ENCODE measurements at regions not wholly inside any gene's neighbourhood (a gene's known extent, or its start where the extent isn't known, plus 50 kb on each side); places are given as distances from the start of the nearest gene placed in this dataset.

GRCh38 chr11:91935120-91935519 lies 289.5 kb upstream of the FAT3 start:
- Histone ChIP-seq H2AFZ (ENCODE audit: insufficient read depth, low read depth, low read length, poor library complexity, severe bottlenecking) (no peak overlapping the region), H3K36me3 (replicated peaks in 1 of 2; ENCODE audit: control extremely low read depth in 1 of 2, control insufficient read depth in 1 of 2, extremely low read depth in 1 of 2, insufficient read depth in 2 of 2, low read length in 1 of 2) (no peaks in the 10 kb centered on the region), H3K27me3 (replicated peaks in 1 of 4; ENCODE audit: control extremely low read depth in 1 of 4, control insufficient read depth in 3 of 4, insufficient read depth in 4 of 4, low read length in 3 of 4) (no peaks in the 10 kb centered on the region), H3K4me2 (replicated peaks; ENCODE audit: low read depth, low read length, poor library complexity, severe bottlenecking) (no peak overlapping the region), H3K27ac (ENCODE audit: low read length in 2 of 2) (no peak overlapping the region), H3K4me1 (ENCODE audit: control insufficient read depth in 2 of 2, insufficient read depth in 2 of 2, low read length in 2 of 2) (no peaks in the 10 kb centered on the region), H3K9ac (ENCODE audit: low read length) (no peak overlapping the region), H3K4me3 (ENCODE audit: control extremely low read depth in 1 of 5, extremely low read depth in 1 of 5, insufficient read depth in 1 of 5, low read depth in 2 of 5, low read length in 4 of 5) (no peak overlapping the region), H3K79me2 (ENCODE audit: control insufficient read depth, insufficient read depth, low read length) (no peaks in the 10 kb centered on the region), H3K9me3 (ENCODE audit: control extremely low read depth in 1 of 3, control insufficient read depth in 2 of 3, insufficient read depth in 1 of 3, low read length in 2 of 3) (peaks cover 0 to 4% (median 0%) of the 10 kb centered on the region in 3 donors), H4K20me1 (ENCODE audit: control insufficient read depth, insufficient read depth, low read length, poor library complexity, severe bottlenecking) (no peaks in the 10 kb centered on the region)
- Mint-ChIP-seq H3K4me1 (no peaks in the 10 kb centered on the region), H3K9me3 (ENCODE audit: insufficient read depth) (peaks cover 3% of the 10 kb centered on the region), H3K27me3 (no peaks in the 10 kb centered on the region), H3K4me3 (no peak overlapping the region), H3K27ac (no peak overlapping the region)
- intact Hi-C loops (cut with micrococcal nuclease), result no loop called here
- DNase-seq, result no peak
- ChIA-PET CTCF (no interaction called here), POLR2A (no interaction called here)
- no CpG with 5 or more reads among the region's 3 CpGs for WGBS (ENCODE audit: insufficient coverage)
- no peak for TF ChIP-seq EZH2 (IDR thresholded peaks at IDR 0.05; ENCODE audit: borderline replicate concordance, insufficient read depth, low read depth, low read length, poor library complexity, severe bottlenecking)
- TF ChIP-seq, protein P1, sequence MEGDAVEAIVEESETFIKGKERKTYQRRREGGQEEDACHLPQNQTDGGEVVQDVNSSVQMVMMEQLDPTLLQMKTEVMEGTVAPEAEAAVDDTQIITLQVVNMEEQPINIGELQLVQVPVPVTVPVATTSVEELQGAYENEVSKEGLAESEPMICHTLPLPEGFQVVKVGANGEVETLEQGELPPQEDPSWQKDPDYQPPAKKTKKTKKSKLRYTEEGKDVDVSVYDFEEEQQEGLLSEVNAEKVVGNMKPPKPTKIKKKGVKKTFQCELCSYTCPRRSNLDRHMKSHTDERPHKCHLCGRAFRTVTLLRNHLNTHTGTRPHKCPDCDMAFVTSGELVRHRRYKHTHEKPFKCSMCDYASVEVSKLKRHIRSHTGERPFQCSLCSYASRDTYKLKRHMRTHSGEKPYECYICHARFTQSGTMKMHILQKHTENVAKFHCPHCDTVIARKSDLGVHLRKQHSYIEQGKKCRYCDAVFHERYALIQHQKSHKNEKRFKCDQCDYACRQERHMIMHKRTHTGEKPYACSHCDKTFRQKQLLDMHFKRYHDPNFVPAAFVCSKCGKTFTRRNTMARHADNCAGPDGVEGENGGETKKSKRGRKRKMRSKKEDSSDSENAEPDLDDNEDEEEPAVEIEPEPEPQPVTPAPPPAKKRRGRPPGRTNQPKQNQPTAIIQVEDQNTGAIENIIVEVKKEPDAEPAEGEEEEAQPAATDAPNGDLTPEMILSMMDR (IDR thresholded peaks at IDR 0.05), result no peak
- ATAC-seq (ENCODE audit: low read depth), result no peak

GRCh38 chr11:91932151-91932821 lies 292.3 kb upstream of the FAT3 start:
- H3K9ac ChIP-seq (ENCODE audit: low read length), result no peak overlapping the region
- no peak for TF ChIP-seq EZH2 (IDR thresholded peaks at IDR 0.05; ENCODE audit: borderline replicate concordance, insufficient read depth, low read depth, low read length, poor library complexity, severe bottlenecking)
- TF ChIP-seq, protein P1 (IDR thresholded peaks at IDR 0.05), result no peak
- Mint-ChIP-seq H3K27ac (no peak overlapping the region), H3K9me3 (ENCODE audit: insufficient read depth) (peaks cover 3% of the 10 kb centered on the region), H3K4me3 (no peak overlapping the region), H3K27me3 (no peaks in the 10 kb centered on the region), H3K4me1 (no peaks in the 10 kb centered on the region)
- no peaks in the 10 kb centered on the region for H3K36me3 ChIP-seq (replicated peaks in 1 of 2; ENCODE audit: control extremely low read depth in 1 of 2, control insufficient read depth in 1 of 2, extremely low read depth in 1 of 2, insufficient read depth in 2 of 2, low read length in 1 of 2)
- H3K27ac ChIP-seq (ENCODE audit: low read length in 2 of 2), result no peak overlapping the region
- ATAC-seq (ENCODE audit: low read depth) (no peak), DNase-seq (no peak)
- no peak overlapping the region for H3K4me2 ChIP-seq (replicated peaks; ENCODE audit: low read depth, low read length, poor library complexity, severe bottlenecking)
- H3K9me3 ChIP-seq (ENCODE audit: control extremely low read depth in 1 of 3, control insufficient read depth in 2 of 3, insufficient read depth in 1 of 3, low read length in 2 of 3), result peaks cover 0 to 4% (median 0%) of the 10 kb centered on the region in 3 donors
- no peaks in the 10 kb centered on the region for H3K27me3 ChIP-seq (replicated peaks in 1 of 4; ENCODE audit: control extremely low read depth in 1 of 4, control insufficient read depth in 3 of 4, insufficient read depth in 4 of 4, low read length in 3 of 4)
- intact Hi-C loops (cut with micrococcal nuclease), result no loop called here
- no peaks in the 10 kb centered on the region for H3K79me2 ChIP-seq (ENCODE audit: control insufficient read depth, insufficient read depth, low read length)
- no peaks in the 10 kb centered on the region for H4K20me1 ChIP-seq (ENCODE audit: control insufficient read depth, insufficient read depth, low read length, poor library complexity, severe bottlenecking)
- POLR2A ChIA-PET, result no interaction called here
- H2AFZ ChIP-seq (ENCODE audit: insufficient read depth, low read depth, low read length, poor library complexity, severe bottlenecking), result no peak overlapping the region
- CTCF ChIA-PET, result no interaction called here
- 83% methylated on average over 6 of the region's 11 CpGs for WGBS (ENCODE audit: insufficient coverage)
- H3K4me1 ChIP-seq (ENCODE audit: control insufficient read depth in 2 of 2, insufficient read depth in 2 of 2, low read length in 2 of 2), result no peaks in the 10 kb centered on the region
- H3K4me3 ChIP-seq (ENCODE audit: control extremely low read depth in 1 of 5, extremely low read depth in 1 of 5, insufficient read depth in 1 of 5, low read depth in 2 of 5, low read length in 4 of 5), result no peak overlapping the region
